OCI-LY1 (cell line): ENCODE measurements at regions not wholly inside any gene's neighbourhood (a gene's known extent, or its start where the extent isn't known, plus 50 kb on each side); places are given as distances from the start of the nearest gene placed in this dataset.

Experiments
- H2AFZ ChIP-seq: fragments of 200-600 bp; sonication (generic), shearing (Covaris generic); 2 replicates; pipeline ENCODE4 v1.6.0; 2014; ENCODE audit warnings: antibody characterized with exemption, mild to moderate bottlenecking, low read length
- H3F3A ChIP-seq: fragments of 200-600 bp; sonication (generic), shearing (Covaris generic); 2 replicates; pipeline ENCODE4 v1.6.0; 2014; ENCODE audit warnings: mild to moderate bottlenecking, antibody characterized with exemption, low read length, moderate library complexity; ENCODE audit not compliant: insufficient read depth
- H3K27ac ChIP-seq: fragments of 200-600 bp; sonication (generic); 2 replicates; pipeline ENCODE4 v1.5.1; 2014; ENCODE audit warnings: low read length, mixed run types, mild to moderate bottlenecking, low read depth; ENCODE audit not compliant: poor library complexity, severe bottlenecking
- H3K27me3 ChIP-seq: fragments of 200-600 bp; sonication (generic); 2 replicates; pipeline ENCODE4 v1.6.0; 2014; ENCODE audit warnings: antibody characterized with exemption, mild to moderate bottlenecking, low read length, moderate library complexity; ENCODE audit not compliant: insufficient read depth
- H3K36me3 ChIP-seq: fragments of 200-600 bp; sonication (generic); 2 replicates; pipeline ENCODE4 v1.6.1; 2014; ENCODE audit warnings: mild to moderate bottlenecking, antibody characterized with exemption, low read length, moderate library complexity, mixed read lengths; ENCODE audit not compliant: insufficient read depth
- H3K4me1 ChIP-seq: fragments of 200-600 bp; sonication (generic); 2 replicates; pipeline ENCODE4 v1.5.1; 2014; ENCODE audit warnings: mild to moderate bottlenecking, low read length, moderate library complexity; ENCODE audit not compliant: insufficient read depth, severe bottlenecking
- H3K4me2 ChIP-seq: fragments of 200-600 bp; sonication (generic), shearing (Covaris generic); 2 replicates; pipeline ENCODE4 v1.6.1; 2014; ENCODE audit warnings: low read length
- H3K4me3 ChIP-seq: fragments of 200-600 bp; sonication (generic); 2 replicates; pipeline ENCODE4 v1.5.1; 2014; ENCODE audit warnings: low read length, low read depth, mild to moderate bottlenecking, mixed read lengths; ENCODE audit not compliant: poor library complexity, severe bottlenecking
- H3K79me2 ChIP-seq: fragments of 200-600 bp; shearing (Covaris generic); 2 replicates; pipeline ENCODE4 v1.6.1; 2016; ENCODE audit warnings: mixed run types, low read length, mixed read lengths; ENCODE audit not compliant: insufficient read depth
- H3K9ac ChIP-seq: fragments of 200-600 bp; sonication (generic), shearing (Covaris generic); 2 replicates; pipeline ENCODE4 v1.6.1; 2014; ENCODE audit warnings: mild to moderate bottlenecking, low read length, mixed read lengths
- H3K9me2 ChIP-seq: fragments of 200-600 bp; sonication (generic), shearing (Covaris generic); 2 replicates; pipeline ENCODE4 v1.6.1; 2014; ENCODE audit warnings: low read depth, mild to moderate bottlenecking, low read length, mixed read lengths
- H3K9me3 ChIP-seq: fragments of 200-600 bp; shearing (Covaris generic); 2 replicates; pipeline ENCODE4 v1.6.1; 2014; ENCODE audit warnings: low read length, mixed read lengths
- H4K20me1 ChIP-seq: fragments of 200-600 bp; sonication (generic), shearing (Covaris generic); 2 replicates; pipeline ENCODE4 v1.6.0; 2016; ENCODE audit warnings: mild to moderate bottlenecking, low read length; ENCODE audit not compliant: insufficient read depth
- EZH2 ChIP-seq: fragments of 200-600 bp; sonication (generic), shearing (Covaris generic); IDR thresholded peaks from 2 replicates; pipeline ENCODE4 v1.8.0; 2017; ENCODE audit warnings: borderline replicate concordance, mixed run types, mild to moderate bottlenecking, antibody characterized with exemption, low read length, moderate library complexity, mixed read lengths
- TF ChIP-seq, protein P1 (sequence below): fragments of 200-600 bp; sonication (generic), shearing (Covaris generic); IDR thresholded peaks from 2 replicates; pipeline ENCODE4 v1.5.1; 2017; ENCODE audit warnings: mild to moderate bottlenecking, antibody characterized with exemption, low read length, moderate library complexity, mixed read lengths

DNA sequence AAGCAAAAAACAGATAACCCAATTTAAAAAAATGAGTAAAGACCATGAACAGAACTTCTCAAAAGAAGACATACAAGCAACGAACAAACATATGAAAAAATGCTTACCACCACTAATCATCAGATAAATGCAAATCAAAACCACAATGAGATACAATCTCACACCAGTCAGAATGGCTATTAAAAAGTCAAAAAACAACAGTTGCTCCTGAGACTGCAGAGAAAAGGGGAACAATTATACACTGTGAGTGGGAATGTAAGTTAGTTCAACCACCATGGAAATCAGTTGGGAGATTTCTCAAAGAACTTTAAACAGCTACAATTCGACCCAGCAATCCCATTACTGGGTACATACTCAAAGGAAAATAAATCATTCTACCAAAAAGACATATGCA lies 131.6 kb downstream of the PTGER3 start:
- TF ChIP-seq EZH2: no peak
- H3K9me2 ChIP-seq: no peaks in the 10 kb centered on the region
- H2AFZ ChIP-seq: no peak overlapping the region

DNA sequence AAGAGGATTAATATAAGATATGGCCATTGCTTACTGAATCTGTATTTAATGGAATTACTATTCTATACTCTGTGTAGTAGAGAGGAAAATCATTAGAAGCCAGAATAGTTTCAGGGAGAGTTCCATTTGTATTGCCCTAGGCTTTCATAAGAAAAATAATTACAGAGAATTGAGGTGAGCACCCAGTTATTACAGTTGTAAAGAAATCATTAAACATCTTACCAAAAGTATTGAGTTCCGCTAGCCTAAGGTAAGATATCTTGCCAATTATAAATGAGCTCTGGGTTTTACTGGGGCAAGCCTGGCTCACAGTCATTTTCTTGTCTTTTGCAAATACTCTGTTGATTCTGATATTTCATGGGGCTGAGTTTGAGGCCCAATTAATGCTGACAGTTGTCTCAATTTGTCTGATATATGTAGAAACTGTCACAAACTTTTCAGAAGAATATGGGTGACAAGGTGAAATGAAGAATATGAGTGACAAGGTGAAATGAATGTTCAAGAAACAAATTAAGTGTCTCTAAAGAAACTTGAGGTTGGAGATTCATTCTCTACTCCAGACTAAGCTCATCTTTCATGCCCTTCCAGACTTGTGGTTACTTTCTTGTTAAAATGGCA lies 127.8 kb downstream of the PTGER3 start:
- Histone ChIP-seq H3K36me3 (no peaks in the 10 kb centered on the region), H3K79me2 (no peaks in the 10 kb centered on the region), H3K27me3 (no peaks in the 10 kb centered on the region), H3K9ac (no peak overlapping the region), H3K4me3 (no peak overlapping the region), H3K9me2 (no peaks in the 10 kb centered on the region), H3K4me2 (no peak overlapping the region), H4K20me1 (no peaks in the 10 kb centered on the region), H3F3A (no peaks in the 10 kb centered on the region), H2AFZ (no peak overlapping the region), H3K4me1 (no peaks in the 10 kb centered on the region), H3K9me3 (0 out of 2 replicates have a peak, but pooled peaks cover 8% of the 10 kb centered on the region), H3K27ac (no peak overlapping the region)
- TF ChIP-seq EZH2: no peak
- TF ChIP-seq, protein P1, sequence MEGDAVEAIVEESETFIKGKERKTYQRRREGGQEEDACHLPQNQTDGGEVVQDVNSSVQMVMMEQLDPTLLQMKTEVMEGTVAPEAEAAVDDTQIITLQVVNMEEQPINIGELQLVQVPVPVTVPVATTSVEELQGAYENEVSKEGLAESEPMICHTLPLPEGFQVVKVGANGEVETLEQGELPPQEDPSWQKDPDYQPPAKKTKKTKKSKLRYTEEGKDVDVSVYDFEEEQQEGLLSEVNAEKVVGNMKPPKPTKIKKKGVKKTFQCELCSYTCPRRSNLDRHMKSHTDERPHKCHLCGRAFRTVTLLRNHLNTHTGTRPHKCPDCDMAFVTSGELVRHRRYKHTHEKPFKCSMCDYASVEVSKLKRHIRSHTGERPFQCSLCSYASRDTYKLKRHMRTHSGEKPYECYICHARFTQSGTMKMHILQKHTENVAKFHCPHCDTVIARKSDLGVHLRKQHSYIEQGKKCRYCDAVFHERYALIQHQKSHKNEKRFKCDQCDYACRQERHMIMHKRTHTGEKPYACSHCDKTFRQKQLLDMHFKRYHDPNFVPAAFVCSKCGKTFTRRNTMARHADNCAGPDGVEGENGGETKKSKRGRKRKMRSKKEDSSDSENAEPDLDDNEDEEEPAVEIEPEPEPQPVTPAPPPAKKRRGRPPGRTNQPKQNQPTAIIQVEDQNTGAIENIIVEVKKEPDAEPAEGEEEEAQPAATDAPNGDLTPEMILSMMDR: no peak

More for the DNA sequence above, 131.6 kb downstream of the PTGER3 start:
- H3K4me3 ChIP-seq: no peak overlapping the region
- H3K9me3 ChIP-seq: no peaks in the 10 kb centered on the region
- H3K4me2 ChIP-seq: no peak overlapping the region
- H3K36me3 ChIP-seq: no peaks in the 10 kb centered on the region
- no peaks in the 10 kb centered on the region for H4K20me1 ChIP-seq
- no peak overlapping the region for H3K9ac ChIP-seq
- no peaks in the 10 kb centered on the region; the same call in 1 of the 2 replicates for H3K79me2 ChIP-seq
- no peaks in the 10 kb centered on the region for H3K27me3 ChIP-seq
- H3K27ac ChIP-seq: no peak overlapping the region
- H3K4me1 ChIP-seq: no peaks in the 10 kb centered on the region
- H3F3A ChIP-seq: no peaks in the 10 kb centered on the region
